GM21423 (cell line): ENCODE measurements at regions not wholly inside any gene's neighbourhood (a gene's known extent, or its start where the extent isn't known, plus 50 kb on each side); places are given as distances from the start of the nearest gene placed in this dataset.
"Not testable (repeated sequence)": the region's sequence is repeated elsewhere in the genome, so short reads cannot be mapped to it uniquely, and the experiment has no call there.

Source experiments
- ATAC-seq: cut with Tn5 transposase; IDR thresholded peaks from one replicate; pipeline ENCODE4 v1.9.1; 2021; ENCODE audit warnings: mild to moderate bottlenecking, moderate library complexity; ENCODE audit not compliant: unreplicated experiment

DNA sequence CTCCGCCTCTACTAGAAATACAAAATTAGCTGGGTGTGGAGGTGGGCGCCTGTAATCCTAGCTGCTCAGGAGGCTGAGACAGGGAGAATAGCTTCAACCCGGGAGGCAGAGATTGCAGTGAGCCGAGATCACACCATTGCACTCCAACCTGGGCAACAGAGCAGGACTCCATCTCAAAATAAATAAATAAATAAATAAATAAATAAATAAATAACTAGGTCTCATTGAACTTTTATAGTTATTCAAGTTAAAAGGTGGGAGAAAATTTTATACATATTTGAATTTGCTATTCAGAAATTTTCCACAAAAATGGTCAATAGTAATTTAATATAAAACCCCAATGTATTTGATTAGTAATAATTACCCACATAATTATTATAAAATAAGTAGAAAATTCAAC is 593.9 kb upstream of the CDH10 start:
- ATAC-seq = not testable (repeated sequence)

DNA sequence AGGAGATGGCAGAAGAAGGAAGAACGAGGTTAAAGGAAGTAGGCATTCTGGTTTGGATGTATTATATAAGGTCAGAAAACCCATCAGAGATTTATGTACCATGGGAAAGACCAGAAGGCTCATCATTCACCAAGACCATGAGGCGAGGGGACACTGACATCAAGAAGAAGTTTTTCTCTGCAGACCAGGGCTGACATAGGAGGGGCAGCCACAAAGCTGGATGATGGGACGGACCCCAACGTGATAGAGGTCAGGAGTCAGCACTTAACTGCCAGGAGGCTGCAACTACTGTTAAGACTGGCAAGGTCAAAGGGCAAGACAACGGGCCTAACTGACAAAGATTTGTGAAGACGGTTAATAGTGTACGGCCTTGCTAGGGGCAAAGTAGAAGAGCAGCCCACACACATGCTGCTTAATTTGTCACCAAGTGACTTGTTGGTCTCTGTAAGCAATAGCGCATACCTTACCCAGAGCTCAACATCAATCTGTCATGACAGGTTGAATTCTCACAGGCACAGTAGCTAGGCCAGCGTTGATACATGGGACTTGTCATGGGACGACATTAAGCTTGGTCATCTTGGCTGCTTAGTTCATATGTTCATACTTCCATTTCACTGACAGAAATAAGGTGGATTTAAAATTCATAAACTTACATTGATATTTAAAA is 579.7 kb upstream of the CDH10 start:
- no peak for ATAC-seq

DNA sequence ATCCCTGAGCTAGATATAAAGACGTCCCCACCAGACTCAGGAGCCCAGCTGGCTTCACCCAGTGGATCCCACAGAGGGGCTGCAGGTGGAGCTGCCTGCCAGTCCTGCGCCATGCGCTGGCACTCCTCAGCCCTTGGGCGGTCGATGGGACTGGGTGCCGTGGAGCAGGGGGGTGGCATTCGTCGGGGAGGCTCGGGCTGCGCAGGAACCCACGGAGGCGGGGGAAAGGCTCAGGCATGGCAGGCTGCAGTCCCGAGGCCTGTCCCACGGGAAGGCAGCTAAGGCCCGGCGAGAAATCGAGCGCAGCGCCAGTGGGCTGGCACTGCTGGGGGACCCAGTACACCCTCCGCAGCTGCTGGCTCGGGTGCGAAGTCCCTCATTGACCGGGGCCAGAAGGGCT is 555.1 kb upstream of the CDH10 start:
- not testable (repeated sequence) for ATAC-seq

DNA sequence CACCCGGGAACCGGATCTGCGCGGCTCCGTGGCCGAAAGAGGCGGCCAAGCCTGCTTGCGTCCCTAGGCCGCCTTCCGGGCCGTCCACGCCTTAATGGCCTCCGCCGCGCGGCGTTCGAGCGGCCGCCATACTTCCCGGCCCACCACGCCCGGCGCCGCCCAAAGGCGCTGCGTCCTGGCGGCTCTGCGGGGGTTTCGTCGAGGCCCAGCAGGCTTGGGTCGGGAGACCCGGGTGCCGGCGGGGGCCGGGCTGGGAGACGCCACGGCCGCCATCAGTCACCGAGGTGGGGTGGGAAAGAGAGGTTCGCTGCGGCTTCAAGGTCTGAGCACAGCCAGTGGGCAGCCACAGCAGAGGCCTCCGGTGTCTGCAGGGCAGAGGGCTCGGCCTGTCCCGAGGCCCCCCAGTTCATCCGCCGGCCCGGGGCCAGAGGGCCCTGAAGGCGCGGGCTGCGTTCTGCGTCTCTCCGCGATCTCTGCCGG is 545.8 kb upstream of the CDH10 start:
- ATAC-seq = no peak

DNA sequence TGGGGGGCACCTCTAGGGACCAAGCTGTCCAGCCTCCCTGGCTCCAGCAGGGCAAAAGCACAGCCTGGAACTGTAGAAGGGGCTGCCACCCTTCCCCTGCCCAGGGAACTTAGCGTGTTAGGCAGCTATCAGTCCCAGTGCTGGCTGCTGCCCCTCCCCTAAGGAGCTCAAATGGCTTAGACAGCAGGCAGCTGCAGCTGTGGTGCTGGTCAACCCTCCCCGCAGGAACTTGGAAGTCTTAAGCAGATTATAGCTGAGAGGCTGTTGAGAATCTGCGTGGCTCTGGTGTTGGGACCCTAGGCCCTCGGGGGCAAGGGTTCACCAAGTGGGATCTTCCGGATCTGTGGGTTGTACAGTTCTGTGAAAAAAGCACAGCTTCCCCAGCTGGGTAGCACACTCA is 536.5 kb upstream of the CDH10 start:
- ATAC-seq = no peak

DNA sequence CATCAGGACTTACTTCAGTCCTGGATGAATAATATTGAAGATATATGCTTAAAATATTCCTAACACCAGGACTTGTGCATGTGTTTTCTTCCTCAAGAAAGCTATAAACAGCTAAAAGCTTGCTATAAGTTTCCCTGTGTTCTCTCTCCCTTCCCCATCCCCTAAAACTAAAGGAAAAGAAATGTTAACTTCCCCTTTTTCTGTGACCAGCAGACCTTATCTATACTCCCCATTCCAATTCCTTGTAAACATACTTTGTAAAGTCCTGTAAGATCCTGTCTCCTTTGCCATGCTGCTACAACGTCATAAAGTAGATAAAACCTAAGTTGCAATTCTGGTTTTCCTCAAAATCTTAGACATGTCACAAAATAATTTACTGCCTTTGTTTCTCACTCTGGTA is 517.8 kb upstream of the CDH10 start:
- ATAC-seq = not testable (repeated sequence)

DNA sequence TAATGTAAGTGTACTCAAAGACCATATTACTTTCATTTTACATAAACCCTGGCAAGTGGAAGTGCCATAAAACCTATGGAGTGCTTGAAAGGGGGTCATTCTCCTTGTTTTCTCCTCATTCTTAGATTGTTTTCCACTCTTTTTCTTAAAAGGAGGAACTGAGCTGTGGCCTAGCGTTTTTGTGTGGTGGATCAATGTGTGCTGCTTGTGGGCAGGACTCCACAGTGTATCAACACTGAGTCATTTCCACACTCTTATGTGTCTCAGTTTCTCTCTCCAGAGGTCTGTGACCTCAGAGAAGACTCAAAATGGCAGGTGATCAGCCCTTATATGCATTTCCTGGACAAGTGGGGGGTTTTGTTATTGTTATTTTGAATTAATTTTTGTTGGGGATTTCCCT is 516.1 kb upstream of the CDH10 start:
- ATAC-seq = no peak

DNA sequence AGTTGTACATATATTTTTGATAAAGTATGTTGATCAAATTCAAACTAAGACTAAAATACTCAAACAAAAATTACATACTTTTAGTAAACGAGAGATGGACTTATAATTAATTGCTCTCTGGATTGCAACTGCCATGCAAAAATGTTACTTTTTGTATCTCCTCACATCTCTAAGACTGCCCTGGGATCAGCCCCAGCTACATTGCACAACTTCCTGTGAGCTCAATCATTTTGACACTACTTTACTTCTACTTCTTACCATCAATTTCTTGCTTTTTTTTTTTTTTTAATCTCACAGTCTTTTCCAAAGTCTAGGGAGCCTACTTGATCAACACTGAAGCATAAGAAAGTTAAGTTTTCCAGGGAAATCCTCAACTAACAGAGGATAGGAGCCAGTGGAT is 506.0 kb upstream of the CDH10 start:
- ATAC-seq = no peak

DNA sequence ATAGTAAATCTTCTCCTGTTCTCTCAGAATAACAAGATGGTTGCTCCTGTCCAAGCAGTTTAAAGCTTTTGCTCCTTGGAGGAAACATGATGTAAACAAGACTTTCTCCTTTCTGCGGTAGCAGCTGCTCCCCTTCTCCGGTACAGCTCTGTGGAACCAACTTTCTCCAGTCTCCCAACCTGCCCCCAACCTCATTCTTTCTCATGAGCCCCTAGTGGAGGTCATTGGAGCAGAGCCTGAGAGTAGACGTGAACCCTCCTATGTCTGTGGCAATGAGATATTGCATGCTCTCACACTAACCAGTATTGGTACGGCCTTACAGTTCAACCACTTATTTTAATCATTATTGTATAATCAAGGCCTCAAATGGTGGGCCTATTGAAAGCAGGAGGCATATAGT is 483.8 kb upstream of the CDH10 start:
- no peak for ATAC-seq

DNA sequence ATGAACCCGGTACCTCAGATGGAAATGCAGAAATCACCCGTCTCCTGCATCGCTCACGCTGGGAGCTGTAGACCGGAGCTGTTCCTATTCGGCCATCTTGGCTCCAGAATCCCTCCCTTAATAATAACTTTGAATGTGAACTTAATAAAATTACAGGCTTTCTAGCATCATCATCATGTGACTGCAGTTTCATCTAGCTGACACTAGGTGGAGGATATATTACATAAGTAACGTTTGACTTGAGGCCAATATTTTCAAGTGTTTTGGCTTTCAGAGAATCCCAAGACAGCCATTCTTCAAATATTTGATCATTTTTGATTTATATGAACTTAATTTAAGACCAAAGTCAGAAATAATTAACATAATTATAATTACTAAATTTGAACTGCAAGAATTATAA is 474.9 kb upstream of the CDH10 start:
- ATAC-seq = no peak

DNA sequence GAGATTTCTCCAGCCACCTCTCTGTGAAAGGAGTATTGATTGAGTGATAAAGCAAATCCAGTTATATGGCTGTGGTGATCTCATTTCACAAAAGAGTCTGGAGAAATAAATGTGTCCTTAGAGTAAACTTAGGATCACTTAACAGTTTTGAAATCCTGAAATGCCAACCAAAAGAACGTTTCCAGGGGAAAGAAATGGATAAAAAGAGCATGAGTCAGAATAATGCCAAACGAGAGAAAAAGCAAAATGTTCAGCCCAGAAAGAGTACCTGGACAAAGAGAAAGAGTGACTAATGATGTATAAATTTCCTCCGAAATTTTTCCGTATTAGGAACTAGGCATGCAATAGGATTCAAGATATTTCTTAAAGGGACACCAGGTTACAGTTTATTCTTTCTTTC is 463.1 kb upstream of the CDH10 start:
- ATAC-seq = no peak

DNA sequence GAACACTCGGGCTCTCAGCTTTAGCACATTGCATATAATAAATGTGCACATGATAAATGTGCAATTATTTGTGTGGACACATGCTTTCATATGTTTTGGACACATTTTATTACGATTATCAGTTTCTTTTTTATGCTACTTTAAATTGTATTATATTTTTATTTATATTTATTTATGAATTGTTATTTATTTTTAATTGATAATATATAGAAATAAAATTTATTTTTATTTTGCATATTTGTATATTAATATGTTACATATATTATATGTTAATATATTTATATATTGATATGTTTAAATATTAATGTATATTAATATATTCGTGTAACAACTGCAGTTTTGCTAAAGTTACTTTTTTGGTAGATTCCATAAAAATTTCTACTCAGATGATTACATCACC is 454.8 kb upstream of the CDH10 start:
- ATAC-seq = no peak

DNA sequence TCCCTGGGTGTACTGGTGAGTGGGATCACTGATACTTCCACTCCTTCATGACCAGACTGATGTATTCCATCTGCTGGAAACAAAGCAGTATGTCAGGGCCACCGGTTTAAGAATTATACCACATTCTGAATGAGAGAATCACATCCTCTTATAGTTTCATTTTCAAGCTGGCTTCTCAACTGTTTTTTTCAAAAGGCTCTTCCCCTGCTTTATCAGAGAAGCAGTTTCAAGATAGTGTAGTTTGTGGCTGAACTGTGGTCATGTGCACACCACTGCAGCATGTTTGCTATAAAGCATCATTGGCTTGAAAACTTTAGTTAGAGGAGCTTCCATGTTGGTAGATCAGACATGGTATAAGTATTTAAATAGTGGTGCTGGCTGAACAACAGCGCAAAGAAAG is 450.5 kb upstream of the CDH10 start:
- ATAC-seq = no peak

DNA sequence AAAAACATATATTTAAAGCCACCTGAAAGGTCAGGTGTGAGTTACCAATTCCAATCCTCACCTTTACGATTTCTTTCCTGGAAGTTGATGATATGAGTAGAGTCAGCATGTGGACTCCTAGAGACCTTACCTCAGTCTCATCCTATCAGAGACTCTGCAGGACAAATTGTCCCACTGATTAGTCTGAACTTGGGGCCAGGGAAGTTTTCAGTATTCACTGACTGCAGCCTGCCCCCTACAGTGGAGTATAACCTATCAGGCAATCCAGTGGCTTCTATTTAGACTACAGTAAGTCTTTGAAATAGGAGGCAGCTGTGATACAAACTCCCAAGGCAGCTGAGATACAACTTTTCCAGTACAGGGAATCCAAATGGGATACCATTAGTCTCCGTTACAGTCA is 449.4 kb upstream of the CDH10 start:
- ATAC-seq = no peak

DNA sequence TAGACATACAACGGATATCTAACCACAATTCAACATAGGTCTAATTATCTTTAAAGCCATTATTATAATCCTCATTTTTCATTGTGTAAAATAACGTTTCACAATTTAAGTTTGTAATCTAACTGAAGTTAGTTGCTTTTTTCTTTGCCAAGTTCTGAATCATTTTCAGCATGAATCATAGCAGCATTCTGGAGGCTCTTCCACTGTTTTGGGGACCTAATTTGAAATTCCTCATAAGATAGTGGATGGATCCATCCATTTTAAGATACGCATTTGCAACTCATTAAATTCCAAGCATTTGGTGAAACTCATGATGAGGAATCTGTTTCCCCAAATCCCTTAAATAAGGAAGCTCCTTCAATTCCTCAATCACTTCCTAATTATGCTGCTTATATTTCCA is 447.1 kb upstream of the CDH10 start:
- ATAC-seq = no peak

DNA sequence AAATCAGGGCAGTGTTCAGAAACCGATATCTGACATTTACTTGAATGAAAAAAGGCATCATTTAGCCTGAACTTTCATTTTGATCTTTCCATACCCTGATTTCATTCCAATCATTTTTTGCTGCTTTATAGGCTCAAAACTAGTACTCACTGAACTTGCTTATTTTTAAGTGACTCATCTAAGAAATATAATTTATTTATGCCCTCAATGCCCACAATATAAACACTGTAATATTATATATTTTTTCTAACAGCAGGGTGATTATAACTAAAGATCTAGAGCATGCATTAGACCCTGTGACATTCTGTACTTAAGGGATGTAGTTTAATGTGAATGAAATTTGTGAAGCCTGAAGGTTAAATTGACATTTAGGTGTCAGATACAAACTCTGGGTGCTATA is 446.1 kb upstream of the CDH10 start:
- no peak for ATAC-seq

DNA sequence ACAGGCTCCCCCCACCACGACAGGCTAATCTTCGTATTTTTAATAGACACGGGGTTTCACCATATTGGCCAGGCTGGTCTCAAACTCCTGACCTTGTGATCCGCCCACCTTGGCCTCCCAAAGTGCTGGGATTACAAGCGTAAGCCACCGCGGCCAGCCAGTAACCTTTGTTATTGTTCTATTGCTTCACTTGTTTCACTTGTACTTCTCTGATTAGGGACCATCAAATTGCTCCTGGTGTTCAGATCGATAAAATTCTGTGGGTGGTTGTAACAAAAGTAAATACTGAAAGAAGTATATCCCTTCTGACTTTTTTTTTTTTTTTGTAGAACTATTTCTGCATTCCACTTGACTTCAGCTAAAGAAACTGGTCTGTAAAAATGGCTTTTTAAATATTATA is 445.5 kb upstream of the CDH10 start:
- no peak for ATAC-seq

DNA sequence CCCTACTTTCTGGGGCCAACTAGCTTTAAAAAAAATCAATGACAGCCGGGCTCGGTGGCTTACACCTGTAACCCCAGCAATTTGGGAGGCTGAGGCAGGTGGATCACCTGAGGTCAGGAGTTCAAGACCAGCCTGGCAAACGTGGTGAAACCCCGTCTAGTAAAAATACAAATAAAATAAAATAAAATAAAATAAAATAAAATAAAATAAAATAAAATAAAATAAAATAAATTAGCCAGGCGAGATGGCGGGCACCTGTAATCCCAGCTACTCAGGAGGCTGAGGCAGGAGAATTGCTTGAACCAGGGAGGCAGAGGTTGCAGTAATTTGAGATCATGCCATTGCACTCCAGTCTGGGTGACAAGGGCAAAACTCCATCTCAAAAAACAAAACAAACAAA is 443.9 kb upstream of the CDH10 start:
- ATAC-seq = not testable (repeated sequence)

DNA sequence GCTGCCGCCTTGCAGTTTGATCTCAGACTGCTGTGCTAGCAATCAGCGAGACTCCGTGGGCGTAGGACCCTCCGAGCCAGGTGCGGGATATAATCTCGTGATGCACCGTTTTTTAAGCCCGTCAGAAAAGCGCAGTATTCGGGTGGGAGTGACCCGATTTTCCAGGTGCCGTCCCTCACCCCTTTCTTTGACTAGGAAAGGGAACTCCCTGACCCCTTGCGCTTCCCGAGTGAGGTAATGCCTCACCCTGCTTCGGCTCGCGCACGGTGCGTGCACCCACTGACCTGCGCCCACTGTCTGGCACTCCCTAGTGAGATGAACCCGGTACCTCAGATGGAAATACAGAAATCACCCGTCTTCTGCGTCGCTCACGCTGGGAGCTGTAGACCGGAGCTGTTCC is 438.5 kb upstream of the CDH10 start:
- not testable (repeated sequence) for ATAC-seq

DNA sequence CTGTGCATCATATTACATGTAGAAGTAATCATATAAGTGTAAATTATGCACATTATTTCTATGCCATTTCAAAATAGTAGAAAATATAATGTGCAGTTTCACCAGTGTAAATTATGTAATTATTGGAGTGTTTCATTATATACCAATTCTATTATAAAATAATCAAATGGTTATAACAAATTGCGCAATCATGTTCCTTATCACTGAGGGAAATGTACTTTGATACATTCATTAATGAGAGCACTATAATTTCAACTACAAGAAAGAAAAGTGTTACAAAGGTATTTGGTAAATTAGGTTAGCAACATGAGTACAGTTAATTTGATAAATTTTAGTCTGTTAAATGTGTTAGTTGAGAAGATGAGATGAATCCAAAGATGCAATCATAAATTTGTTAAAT is 421.5 kb upstream of the CDH10 start:
- ATAC-seq = no peak

DNA sequence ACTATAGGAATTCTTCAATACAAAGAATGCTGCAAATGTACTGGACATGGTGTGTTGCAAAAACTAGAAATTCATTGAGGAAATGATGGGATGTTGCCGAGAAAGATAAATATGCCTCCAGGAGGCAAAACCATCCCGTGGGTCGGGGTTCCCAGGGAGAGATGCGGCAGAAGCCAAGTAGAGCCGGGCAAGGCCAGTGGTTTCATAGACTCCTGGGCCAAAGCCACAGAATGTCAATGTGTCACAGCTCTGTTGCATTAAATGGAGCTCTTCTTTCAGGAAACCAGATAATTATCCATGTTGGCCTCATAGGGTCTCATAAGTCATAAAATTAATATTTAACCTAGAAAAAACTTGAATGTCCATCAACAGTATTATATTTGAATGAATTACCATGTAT is 419.5 kb upstream of the CDH10 start:
- ATAC-seq = no peak

DNA sequence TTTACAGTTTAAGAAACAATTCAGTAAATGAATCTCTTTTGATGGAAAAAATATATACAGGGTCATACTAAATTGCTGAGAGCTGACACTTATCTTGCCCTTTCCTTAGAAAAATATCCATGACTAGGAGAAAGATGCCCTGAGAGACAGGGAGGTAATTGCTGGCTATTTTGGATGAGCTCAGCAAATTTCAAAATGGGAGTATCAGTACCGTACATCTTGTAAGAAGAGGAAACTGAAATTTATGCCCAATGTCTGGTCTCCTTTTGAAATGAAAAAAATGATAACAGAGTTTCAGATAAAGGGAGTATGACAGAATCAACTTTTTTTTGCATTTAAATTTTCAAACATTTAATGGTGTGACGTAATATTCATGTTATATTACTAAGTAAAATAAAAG is 415.8 kb upstream of the CDH10 start:
- ATAC-seq = no peak

DNA sequence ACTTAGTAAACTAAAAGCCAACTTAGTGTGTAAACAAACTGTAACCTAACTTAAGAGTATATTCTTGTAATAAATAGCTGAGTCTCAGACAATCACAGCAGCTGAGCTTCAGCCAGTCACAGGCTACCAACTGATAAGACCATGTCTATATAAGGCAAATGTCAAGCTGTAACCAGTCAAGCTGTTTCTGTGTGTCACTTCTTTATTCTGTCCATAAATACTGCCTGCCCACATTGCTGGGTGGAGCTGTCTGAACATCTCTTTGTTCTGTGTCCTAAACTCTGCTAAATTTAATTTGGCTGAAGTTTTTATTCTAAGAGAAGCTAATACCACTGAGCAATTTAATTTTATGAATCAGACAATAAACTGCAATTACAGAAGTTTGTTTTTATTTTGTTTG is 412.1 kb upstream of the CDH10 start:
- no peak for ATAC-seq
